Adrenal gland (tissue), 5 donors: ENCODE measurements at regions not wholly inside any gene's neighbourhood (a gene's known extent, or its start where the extent isn't known, plus 50 kb on each side); places are given as distances from the start of the nearest gene placed in this dataset.

Experiments used
- POLR2A ChIP-seq, 2 donors: fragments of 450-650 bp; IDR thresholded peaks; one replicate each; pipeline ENCODE4 v1.6.1; 2017; ENCODE audit warnings: antibody characterized with exemption in 2 of 2, mild to moderate bottlenecking in 2 of 2, moderate library complexity in 1 of 2
- TF ChIP-seq, protein P1 (sequence below), 6 experiments: fragments of 450-650 bp in 4 of 6; fragments of 200-600 bp in 2 of 6; sonication (generic) in 1 of 6; IDR thresholded peaks; 1 replicate in 5 of 6; 2 replicates in 1 of 6; pipeline versions ENCODE4 v1.5.1 to v1.8.0; 2016 to 2021; ENCODE audit warnings: antibody characterized with exemption in 6 of 6, mild to moderate bottlenecking in 2 of 6, moderate library complexity in 1 of 6
- donor health status: DM: no; HTN: no; CAD: no.

DNA sequence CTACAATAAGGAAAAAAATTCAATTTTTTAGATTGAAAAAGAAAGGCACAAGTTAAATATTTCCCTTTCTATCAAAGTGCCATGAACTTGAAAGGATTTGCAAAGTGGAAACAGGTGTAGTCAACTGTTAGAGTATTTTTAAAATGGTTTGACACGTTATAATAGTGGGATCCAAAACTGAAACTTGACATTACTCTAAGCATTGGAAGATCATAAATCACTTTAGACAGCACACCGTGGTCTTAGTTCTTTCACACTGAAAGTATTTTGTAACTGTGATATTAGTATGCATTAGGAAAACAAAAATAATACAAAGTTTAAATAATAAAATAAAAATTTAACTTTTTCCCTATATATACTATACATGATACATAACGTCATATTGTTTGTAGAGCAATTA is 933.1 kb downstream of the EPHA3 start:
- TF ChIP-seq, protein P1, sequence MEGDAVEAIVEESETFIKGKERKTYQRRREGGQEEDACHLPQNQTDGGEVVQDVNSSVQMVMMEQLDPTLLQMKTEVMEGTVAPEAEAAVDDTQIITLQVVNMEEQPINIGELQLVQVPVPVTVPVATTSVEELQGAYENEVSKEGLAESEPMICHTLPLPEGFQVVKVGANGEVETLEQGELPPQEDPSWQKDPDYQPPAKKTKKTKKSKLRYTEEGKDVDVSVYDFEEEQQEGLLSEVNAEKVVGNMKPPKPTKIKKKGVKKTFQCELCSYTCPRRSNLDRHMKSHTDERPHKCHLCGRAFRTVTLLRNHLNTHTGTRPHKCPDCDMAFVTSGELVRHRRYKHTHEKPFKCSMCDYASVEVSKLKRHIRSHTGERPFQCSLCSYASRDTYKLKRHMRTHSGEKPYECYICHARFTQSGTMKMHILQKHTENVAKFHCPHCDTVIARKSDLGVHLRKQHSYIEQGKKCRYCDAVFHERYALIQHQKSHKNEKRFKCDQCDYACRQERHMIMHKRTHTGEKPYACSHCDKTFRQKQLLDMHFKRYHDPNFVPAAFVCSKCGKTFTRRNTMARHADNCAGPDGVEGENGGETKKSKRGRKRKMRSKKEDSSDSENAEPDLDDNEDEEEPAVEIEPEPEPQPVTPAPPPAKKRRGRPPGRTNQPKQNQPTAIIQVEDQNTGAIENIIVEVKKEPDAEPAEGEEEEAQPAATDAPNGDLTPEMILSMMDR (IDR thresholded peaks at IDR 0.05), result no peak
- TF ChIP-seq POLR2A (IDR thresholded peaks at IDR 0.05), result no peak
